ENCODE measurements at regions not wholly inside any gene's neighbourhood (a gene's known extent, or its start where the extent isn't known, plus 50 kb on each side); places are given as distances from the start of the nearest gene placed in this dataset.

- Mint-ChIP-seq H3K27me3 (peaks cover 9 to 41% of the 10 kb centered on the region in 2 donors), H3K27ac (no peak overlapping the region), H3K36me3 (no peaks in the 10 kb centered on the region), H3K4me3 (no peak overlapping the region), H3K9me3 (no peaks in the 10 kb centered on the region), H3K4me1 (no peaks in the 10 kb centered on the region)
- DNase-seq: no peak
- POLR2A ChIA-PET: no interaction called here
- Histone ChIP-seq H3K4me1 (ENCODE audit: insufficient read depth, low read length) (no peaks in the 10 kb centered on the region), H3K27me3 (ENCODE audit: insufficient read depth, low read length, poor library complexity, severe bottlenecking) (no peaks in the 10 kb centered on the region), H3K27ac (ENCODE audit: low read depth, low read length) (no peak overlapping the region), H3K36me3 (ENCODE audit: insufficient read depth, low read length) (no peaks in the 10 kb centered on the region), H3K4me3 (ENCODE audit: low read length) (no peak overlapping the region), H3K9me3 (ENCODE audit: low read length) (no peaks in the 10 kb centered on the region)
- CTCF ChIA-PET: no interaction called here
Observed at GRCh38 chr1:112058815-112059450, 69.5 kb upstream of the KCND3 start.

GRCh38 chr1:112059679-112060078 is 70.2 kb upstream of the KCND3 start:
- H3K27me3 Mint-ChIP-seq: peaks cover 9 to 45% of the 10 kb centered on the region in 2 donors
- H3K9me3 Mint-ChIP-seq: no peaks in the 10 kb centered on the region
- H3K36me3 ChIP-seq (ENCODE audit: insufficient read depth, low read length): no peaks in the 10 kb centered on the region
- H3K36me3 Mint-ChIP-seq: no peaks in the 10 kb centered on the region
- H3K4me3 Mint-ChIP-seq: no peak overlapping the region
- CTCF ChIA-PET: no interaction called here
- no peaks in the 10 kb centered on the region for H3K4me1 ChIP-seq (ENCODE audit: insufficient read depth, low read length)
- no peak overlapping the region for H3K27ac ChIP-seq (ENCODE audit: low read depth, low read length)
- H3K27me3 ChIP-seq (ENCODE audit: insufficient read depth, low read length, poor library complexity, severe bottlenecking): no peaks in the 10 kb centered on the region
- DNase-seq: no peak
- POLR2A ChIA-PET: no interaction called here
- no peaks in the 10 kb centered on the region for H3K4me1 Mint-ChIP-seq
- no peaks in the 10 kb centered on the region for H3K9me3 ChIP-seq (ENCODE audit: low read length)
- H3K27ac Mint-ChIP-seq: no peak overlapping the region
- no peak overlapping the region for H3K4me3 ChIP-seq (ENCODE audit: low read length)

- no peak overlapping the region for H3K4me3 Mint-ChIP-seq
- peaks cover 11 to 45% of the 10 kb centered on the region in 2 donors for H3K27me3 Mint-ChIP-seq
- no peaks in the 10 kb centered on the region for H3K4me1 Mint-ChIP-seq
- H3K27ac Mint-ChIP-seq: no peak overlapping the region
- Histone ChIP-seq H3K4me1 (ENCODE audit: insufficient read depth, low read length) (no peaks in the 10 kb centered on the region), H3K9me3 (ENCODE audit: low read length) (no peaks in the 10 kb centered on the region), H3K4me3 (ENCODE audit: low read length) (no peak overlapping the region), H3K27me3 (ENCODE audit: insufficient read depth, low read length, poor library complexity, severe bottlenecking) (no peaks in the 10 kb centered on the region), H3K27ac (ENCODE audit: low read depth, low read length) (no peak overlapping the region), H3K36me3 (ENCODE audit: insufficient read depth, low read length) (no peaks in the 10 kb centered on the region)
- no peak for DNase-seq
- no peaks in the 10 kb centered on the region for H3K9me3 Mint-ChIP-seq
- no peaks in the 10 kb centered on the region for H3K36me3 Mint-ChIP-seq
- CTCF ChIA-PET: no interaction called here
- POLR2A ChIA-PET: no interaction called here
Observed at GRCh38 chr1:112060261-112060660, 70.8 kb upstream of the KCND3 start.

- no peaks in the 10 kb centered on the region for H3K36me3 Mint-ChIP-seq
- Histone ChIP-seq H3K4me3 (ENCODE audit: low read length) (no peak overlapping the region), H3K27ac (ENCODE audit: low read depth, low read length) (no peak overlapping the region), H3K27me3 (ENCODE audit: insufficient read depth, low read length, poor library complexity, severe bottlenecking) (no peaks in the 10 kb centered on the region), H3K9me3 (ENCODE audit: low read length) (no peaks in the 10 kb centered on the region), H3K4me1 (ENCODE audit: insufficient read depth, low read length) (no peaks in the 10 kb centered on the region), H3K36me3 (ENCODE audit: insufficient read depth, low read length) (no peaks in the 10 kb centered on the region)
- ChIA-PET POLR2A (no interaction called here), CTCF (no interaction called here)
- DNase-seq: no peak
- H3K4me1 Mint-ChIP-seq: no peaks in the 10 kb centered on the region
- H3K27ac Mint-ChIP-seq: no peak overlapping the region
- H3K4me3 Mint-ChIP-seq: no peak overlapping the region
- no peaks in the 10 kb centered on the region for H3K9me3 Mint-ChIP-seq
- peaks cover 11 to 45% of the 10 kb centered on the region in 2 donors for H3K27me3 Mint-ChIP-seq
Observed at GRCh38 chr1:112061056-112061455, 71.6 kb upstream of the KCND3 start.

GRCh38 chr1:112061901-112062320 is 72.4 kb upstream of the KCND3 start:
- H3K4me1 ChIP-seq (ENCODE audit: insufficient read depth, low read length): no peaks in the 10 kb centered on the region
- DNase-seq: no peak
- H3K4me3 ChIP-seq (ENCODE audit: low read length): no peak overlapping the region
- H3K27me3 Mint-ChIP-seq: peaks cover 9 to 48% of the 10 kb centered on the region in 2 donors
- H3K36me3 Mint-ChIP-seq: no peaks in the 10 kb centered on the region
- H3K36me3 ChIP-seq (ENCODE audit: insufficient read depth, low read length): no peaks in the 10 kb centered on the region
- no peak overlapping the region for H3K27ac Mint-ChIP-seq
- no peaks in the 10 kb centered on the region for H3K27me3 ChIP-seq (ENCODE audit: insufficient read depth, low read length, poor library complexity, severe bottlenecking)
- H3K4me1 Mint-ChIP-seq: no peaks in the 10 kb centered on the region
- no peaks in the 10 kb centered on the region for H3K9me3 Mint-ChIP-seq
- ChIA-PET POLR2A (no interaction called here), CTCF (no interaction called here)
- H3K27ac ChIP-seq (ENCODE audit: low read depth, low read length): no peak overlapping the region
- no peak overlapping the region for H3K4me3 Mint-ChIP-seq
- H3K9me3 ChIP-seq (ENCODE audit: low read length): no peaks in the 10 kb centered on the region

GRCh38 chr1:112063781-112064728 is 74.6 kb upstream of the KCND3 start:
- no peak overlapping the region for H3K4me3 Mint-ChIP-seq
- H3K9me3 Mint-ChIP-seq: no peaks in the 10 kb centered on the region

GRCh38 chr1:112067989-112068388 is 78.5 kb upstream of the KCND3 start:
- no peak for DNase-seq
- H3K36me3 Mint-ChIP-seq: no peaks in the 10 kb centered on the region
- CTCF ChIA-PET: no interaction called here
- H3K27ac ChIP-seq (ENCODE audit: low read depth, low read length): no peak overlapping the region
- peaks cover 3 to 35% of the 10 kb centered on the region in 2 donors for H3K27me3 Mint-ChIP-seq
- H3K9me3 Mint-ChIP-seq: peaks cover 0 to 5% (median 3%) of the 10 kb centered on the region in 5 donors
- POLR2A ChIA-PET: no interaction called here
- no peak overlapping the region for H3K27ac Mint-ChIP-seq
- no peaks in the 10 kb centered on the region for H3K9me3 ChIP-seq (ENCODE audit: low read length)
- H3K4me3 ChIP-seq (ENCODE audit: low read length): no peak overlapping the region
- H3K27me3 ChIP-seq (ENCODE audit: insufficient read depth, low read length, poor library complexity, severe bottlenecking): peaks cover 5% of the 10 kb centered on the region
- H3K36me3 ChIP-seq (ENCODE audit: insufficient read depth, low read length): no peaks in the 10 kb centered on the region
- H3K4me1 ChIP-seq (ENCODE audit: insufficient read depth, low read length): no peaks in the 10 kb centered on the region
- H3K4me3 Mint-ChIP-seq: no peak overlapping the region
- no peaks in the 10 kb centered on the region for H3K4me1 Mint-ChIP-seq

More at GRCh38 chr1:112063781-112064728, 74.6 kb upstream of the KCND3 start:
- no peaks in the 10 kb centered on the region for H3K27me3 ChIP-seq (ENCODE audit: insufficient read depth, low read length, poor library complexity, severe bottlenecking)
- H3K36me3 Mint-ChIP-seq: no peaks in the 10 kb centered on the region
- ChIA-PET CTCF (no interaction called here), POLR2A (no interaction called here)
- H3K36me3 ChIP-seq (ENCODE audit: insufficient read depth, low read length): no peaks in the 10 kb centered on the region
- no peaks in the 10 kb centered on the region for H3K4me1 ChIP-seq (ENCODE audit: insufficient read depth, low read length)
- H3K4me1 Mint-ChIP-seq: no peaks in the 10 kb centered on the region
- no peak for DNase-seq
- H3K4me3 ChIP-seq (ENCODE audit: low read length): no peak overlapping the region
- H3K27ac ChIP-seq (ENCODE audit: low read depth, low read length): no peak overlapping the region
- H3K27me3 Mint-ChIP-seq: peaks cover 6 to 44% of the 10 kb centered on the region in 2 donors
- no peaks in the 10 kb centered on the region for H3K9me3 ChIP-seq (ENCODE audit: low read length)
- no peak overlapping the region for H3K27ac Mint-ChIP-seq

GRCh38 chr1:112070677-112071076 is 81.2 kb upstream of the KCND3 start:
- H3K27me3 ChIP-seq (ENCODE audit: insufficient read depth, low read length, poor library complexity, severe bottlenecking): peaks cover 5% of the 10 kb centered on the region
- H3K4me3 Mint-ChIP-seq: no peak overlapping the region
- no peak overlapping the region for H3K27ac Mint-ChIP-seq
- ChIA-PET POLR2A (no interaction called here), CTCF (no interaction called here)
- H3K4me1 Mint-ChIP-seq: no peaks in the 10 kb centered on the region
- H3K4me3 ChIP-seq (ENCODE audit: low read length): no peak overlapping the region
- H3K9me3 Mint-ChIP-seq: peaks cover 0 to 5% (median 3%) of the 10 kb centered on the region in 5 donors
- no peak for DNase-seq
- no peaks in the 10 kb centered on the region for H3K36me3 ChIP-seq (ENCODE audit: insufficient read depth, low read length)
- no peaks in the 10 kb centered on the region for H3K36me3 Mint-ChIP-seq
- no peaks in the 10 kb centered on the region for H3K4me1 ChIP-seq (ENCODE audit: insufficient read depth, low read length)
- H3K9me3 ChIP-seq (ENCODE audit: low read length): no peaks in the 10 kb centered on the region
- peaks cover 2 to 23% of the 10 kb centered on the region in 2 donors for H3K27me3 Mint-ChIP-seq
- no peak overlapping the region for H3K27ac ChIP-seq (ENCODE audit: low read depth, low read length)

Data from CD8-positive, alpha-beta memory T cell (primary cell).